ENCODE measurements at regions not wholly inside any gene's neighbourhood (a gene's known extent, or its start where the extent isn't known, plus 50 kb on each side); places are given as distances from the start of the nearest gene placed in this dataset.
"Not testable (repeated sequence)": the region's sequence is repeated elsewhere in the genome, so short reads cannot be mapped to it uniquely, and the experiment has no call there.

GRCh38 chr4:186481998-186482790 lies 73.2 kb downstream of the MTNR1A start:
- DNase-seq (ENCODE audit: low read depth): no peak

- no peak for DNase-seq (ENCODE audit: low read depth)
Measured at GRCh38 chr4:186475202-186475601, 80.2 kb downstream of the MTNR1A start.

- no peak for DNase-seq (ENCODE audit: low read depth)
Measured at GRCh38 chr4:186473933-186474332, 81.4 kb downstream of the MTNR1A start.

GRCh38 chr4:186472948-186473347 lies 82.4 kb downstream of the MTNR1A start:
- peak; percentile 43 for DNase-seq (ENCODE audit: low read depth)

- DNase-seq (ENCODE audit: low read depth): no peak
Measured at GRCh38 chr4:186471441-186471840, 83.9 kb downstream of the MTNR1A start.

- no peak for DNase-seq (ENCODE audit: low read depth)
Measured at GRCh38 chr4:186458050-186458449, 97.3 kb downstream of the MTNR1A start.

- DNase-seq (ENCODE audit: low read depth): no peak
Measured at GRCh38 chr4:186451982-186452381, 103.4 kb downstream of the MTNR1A start.

- no peak for DNase-seq (ENCODE audit: low read depth)
Measured at GRCh38 chr4:186449954-186450353, 105.4 kb downstream of the MTNR1A start.

- DNase-seq (ENCODE audit: low read depth): no peak
Measured at GRCh38 chr4:186445040-186445439, 110.3 kb downstream of the MTNR1A start.

- no peak for DNase-seq (ENCODE audit: low read depth)
Measured at GRCh38 chr4:186441502-186441901, 113.9 kb downstream of the MTNR1A start.

- no peak for DNase-seq (ENCODE audit: low read depth)
Measured at GRCh38 chr4:186428481-186428880, 126.9 kb downstream of the MTNR1A start.

GRCh38 chr4:186424745-186425144 lies 130.6 kb downstream of the MTNR1A start:
- DNase-seq (ENCODE audit: low read depth): no peak

- no peak for DNase-seq (ENCODE audit: low read depth)
Measured at GRCh38 chr4:186422296-186422695, 133.1 kb downstream of the MTNR1A start.

GRCh38 chr4:186416451-186417060 lies 138.8 kb downstream of the MTNR1A start:
- DNase-seq (ENCODE audit: low read depth): no peak

- no peak for DNase-seq (ENCODE audit: low read depth)
Measured at GRCh38 chr4:186414390-186414789, 141.0 kb downstream of the MTNR1A start.

- DNase-seq (ENCODE audit: low read depth): no peak
Measured at GRCh38 chr4:186405957-186406356, 140.0 kb downstream of the F11 start.

GRCh38 chr4:186404562-186405134 lies 138.7 kb downstream of the F11 start:
- no peak for DNase-seq (ENCODE audit: low read depth)

GRCh38 chr4:186400676-186401075 lies 134.7 kb downstream of the F11 start:
- DNase-seq (ENCODE audit: low read depth): peak; percentile 6

- DNase-seq (ENCODE audit: low read depth): no peak
Measured at GRCh38 chr4:186392017-186392416, 126.0 kb downstream of the F11 start.

GRCh38 chr4:186384328-186384727 lies 118.3 kb downstream of the F11 start:
- DNase-seq (ENCODE audit: low read depth): not testable (repeated sequence)

- DNase-seq (ENCODE audit: low read depth): no peak
Measured at GRCh38 chr4:186368281-186368680, 102.3 kb downstream of the F11 start.

GRCh38 chr4:186366326-186366725 lies 100.3 kb downstream of the F11 start:
- DNase-seq (ENCODE audit: low read depth): no peak

GRCh38 chr4:186363038-186363437 lies 97.0 kb downstream of the F11 start:
- not testable (repeated sequence) for DNase-seq (ENCODE audit: low read depth)

Measured in ELR (cell line).